Loucy (cell line): ENCODE measurements at regions not wholly inside any gene's neighbourhood (a gene's known extent, or its start where the extent isn't known, plus 50 kb on each side); places are given as distances from the start of the nearest gene placed in this dataset.
"Not testable (repeated sequence)": the region's sequence is repeated elsewhere in the genome, so short reads cannot be mapped to it uniquely, and the experiment has no call there.

Source experiments
- H2AFZ ChIP-seq: fragments of 200-600 bp; sonication (generic); 2 replicates; pipeline ENCODE4 v1.6.0; 2016; ENCODE audit warnings: antibody characterized with exemption, mild to moderate bottlenecking, low read length, moderate library complexity
- H3F3A ChIP-seq: fragments of 200-600 bp; 2 replicates; pipeline ENCODE4 v1.6.0; 2016; ENCODE audit warnings: antibody characterized with exemption, low read depth, mild to moderate bottlenecking
- H3K27me3 ChIP-seq: fragments of 200-600 bp; sonication (generic); 2 replicates; pipeline ENCODE4 v1.6.1; 2014; ENCODE audit warnings: low read length, mild to moderate bottlenecking; ENCODE audit not compliant: insufficient read depth, poor library complexity, severe bottlenecking
- H3K36me3 ChIP-seq: fragments of 200-600 bp; sonication (generic); 2 replicates; pipeline ENCODE4 v1.6.1; 2016; ENCODE audit warnings: low read length; ENCODE audit not compliant: insufficient read depth
- H3K4me1 ChIP-seq: fragments of 200-600 bp; sonication (generic); 2 replicates; pipeline ENCODE4 v1.5.1; 2014; ENCODE audit warnings: low read length, mild to moderate bottlenecking; ENCODE audit not compliant: insufficient read depth, poor library complexity, severe bottlenecking
- H3K4me2 ChIP-seq: fragments of 200-600 bp; sonication (generic); 2 replicates; pipeline ENCODE4 v1.6.0; 2014; ENCODE audit warnings: antibody characterized with exemption, low read length, low read depth, mild to moderate bottlenecking; ENCODE audit not compliant: poor library complexity, severe bottlenecking
- H3K4me3 ChIP-seq: fragments of 200-600 bp; sonication (generic); 2 replicates; pipeline ENCODE4 v1.5.1; 2014; ENCODE audit warnings: low read length, mild to moderate bottlenecking, mixed read lengths; ENCODE audit not compliant: poor library complexity, severe bottlenecking
- H3K79me2 ChIP-seq: fragments of 200-600 bp; sonication (generic); 2 replicates; pipeline ENCODE4 v1.6.1; 2014; ENCODE audit warnings: low read length; ENCODE audit not compliant: insufficient read depth
- H3K9ac ChIP-seq: fragments of 200-600 bp; sonication (generic); 2 replicates; pipeline ENCODE4 v1.6.0; 2014; ENCODE audit warnings: mild to moderate bottlenecking, low read depth, low read length, moderate library complexity; ENCODE audit not compliant: poor library complexity, severe bottlenecking
- H3K9me2 ChIP-seq: fragments of 200-600 bp; sonication (generic); replicated peaks from 2 replicates; pipeline ENCODE4 v1.6.1; 2016; ENCODE audit warnings: low read depth, low read length, mixed read lengths
- H3K9me3 ChIP-seq: fragments of 200-600 bp; sonication (generic); 2 replicates; pipeline ENCODE4 v1.6.1; 2014; ENCODE audit warnings: mild to moderate bottlenecking, antibody characterized with exemption, low read length, low read depth; ENCODE audit not compliant: insufficient read depth
- H4K20me1 ChIP-seq: fragments of 200-600 bp; sonication (generic); 2 replicates; pipeline ENCODE4 v1.6.0; 2014; ENCODE audit warnings: antibody characterized with exemption, low read length, mild to moderate bottlenecking; ENCODE audit not compliant: insufficient read depth, poor library complexity, severe bottlenecking
- EZH2phosphoT487 ChIP-seq: fragments of 200-600 bp; IDR thresholded peaks from 2 replicates; pipeline ENCODE4 v1.6.1; 2018; ENCODE audit warnings: antibody characterized with exemption, mild to moderate bottlenecking, moderate library complexity, borderline replicate concordance
- TF ChIP-seq, protein P1 (sequence below): fragments of 200-600 bp; sonication (generic); conservative IDR thresholded peaks from 2 replicates; pipeline ENCODE4 v1.5.1; 2014; ENCODE audit warnings: mild to moderate bottlenecking, antibody characterized with exemption, low read length

DNA sequence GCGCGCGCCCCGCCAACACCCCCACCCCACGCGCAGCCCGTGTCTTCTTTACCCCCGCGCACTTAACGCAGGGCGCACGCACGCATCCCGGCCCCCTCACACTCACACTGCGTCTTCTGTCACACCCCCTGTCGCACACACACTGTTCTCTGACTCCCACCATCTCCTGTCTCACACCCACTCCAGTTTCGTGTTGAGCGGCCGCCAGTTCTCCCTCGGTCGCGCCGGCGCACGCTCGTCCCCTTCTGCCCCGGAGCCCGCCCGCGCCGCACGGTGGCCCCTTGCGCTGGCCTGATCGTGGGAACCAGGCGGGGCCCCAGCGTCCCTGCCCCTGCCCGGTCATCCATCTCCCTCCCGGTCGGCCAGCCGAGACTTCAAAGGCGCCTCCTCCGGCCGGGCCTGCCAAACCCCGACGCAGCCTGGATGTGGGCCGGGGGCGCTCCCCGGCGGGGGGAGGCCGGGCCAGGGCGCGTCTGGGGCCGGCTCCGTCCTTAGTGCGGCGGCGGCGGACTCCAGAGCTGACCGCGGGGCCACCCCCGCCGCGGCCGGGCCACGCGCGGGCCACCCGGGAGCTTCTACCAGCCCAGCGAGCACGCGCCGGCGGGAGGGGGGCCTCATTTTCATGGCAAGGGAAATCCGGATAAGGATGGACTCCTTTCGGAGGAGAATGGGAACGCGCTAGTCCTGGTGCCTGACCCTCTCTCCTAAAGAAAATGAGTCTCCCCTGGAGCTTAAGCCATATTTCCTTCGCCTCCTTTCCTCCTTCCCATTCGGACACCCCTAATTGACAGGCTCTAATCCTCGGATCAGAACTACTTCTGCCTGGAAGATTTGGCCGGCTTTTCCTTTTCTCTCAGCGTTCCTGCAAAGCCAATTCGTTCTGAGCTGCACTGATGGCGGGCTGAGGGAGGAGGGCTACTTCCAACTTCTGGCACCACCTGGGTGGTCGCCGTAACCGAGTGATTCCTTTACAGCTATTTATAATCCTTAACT, 82.0 kb upstream of the HMGA2 start:
- TF ChIP-seq, protein P1, sequence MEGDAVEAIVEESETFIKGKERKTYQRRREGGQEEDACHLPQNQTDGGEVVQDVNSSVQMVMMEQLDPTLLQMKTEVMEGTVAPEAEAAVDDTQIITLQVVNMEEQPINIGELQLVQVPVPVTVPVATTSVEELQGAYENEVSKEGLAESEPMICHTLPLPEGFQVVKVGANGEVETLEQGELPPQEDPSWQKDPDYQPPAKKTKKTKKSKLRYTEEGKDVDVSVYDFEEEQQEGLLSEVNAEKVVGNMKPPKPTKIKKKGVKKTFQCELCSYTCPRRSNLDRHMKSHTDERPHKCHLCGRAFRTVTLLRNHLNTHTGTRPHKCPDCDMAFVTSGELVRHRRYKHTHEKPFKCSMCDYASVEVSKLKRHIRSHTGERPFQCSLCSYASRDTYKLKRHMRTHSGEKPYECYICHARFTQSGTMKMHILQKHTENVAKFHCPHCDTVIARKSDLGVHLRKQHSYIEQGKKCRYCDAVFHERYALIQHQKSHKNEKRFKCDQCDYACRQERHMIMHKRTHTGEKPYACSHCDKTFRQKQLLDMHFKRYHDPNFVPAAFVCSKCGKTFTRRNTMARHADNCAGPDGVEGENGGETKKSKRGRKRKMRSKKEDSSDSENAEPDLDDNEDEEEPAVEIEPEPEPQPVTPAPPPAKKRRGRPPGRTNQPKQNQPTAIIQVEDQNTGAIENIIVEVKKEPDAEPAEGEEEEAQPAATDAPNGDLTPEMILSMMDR, result no peak
- TF ChIP-seq EZH2phosphoT487, result no peak
- H3K27me3 ChIP-seq, result no peaks in the 10 kb centered on the region
- no peak overlapping the region for H3K4me2 ChIP-seq
- H3K9me3 ChIP-seq, result no peaks in the 10 kb centered on the region
- H3K9me2 ChIP-seq, result no peaks in the 10 kb centered on the region
- H2AFZ ChIP-seq, result no peak overlapping the region
- no peaks in the 10 kb centered on the region for H4K20me1 ChIP-seq
- no peaks in the 10 kb centered on the region for H3F3A ChIP-seq
- no peaks in the 10 kb centered on the region for H3K4me1 ChIP-seq
- H3K9ac ChIP-seq, result no peak overlapping the region
- no peaks in the 10 kb centered on the region for H3K79me2 ChIP-seq
- H3K36me3 ChIP-seq, result no peaks in the 10 kb centered on the region
- H3K4me3 ChIP-seq, result no peak overlapping the region

DNA sequence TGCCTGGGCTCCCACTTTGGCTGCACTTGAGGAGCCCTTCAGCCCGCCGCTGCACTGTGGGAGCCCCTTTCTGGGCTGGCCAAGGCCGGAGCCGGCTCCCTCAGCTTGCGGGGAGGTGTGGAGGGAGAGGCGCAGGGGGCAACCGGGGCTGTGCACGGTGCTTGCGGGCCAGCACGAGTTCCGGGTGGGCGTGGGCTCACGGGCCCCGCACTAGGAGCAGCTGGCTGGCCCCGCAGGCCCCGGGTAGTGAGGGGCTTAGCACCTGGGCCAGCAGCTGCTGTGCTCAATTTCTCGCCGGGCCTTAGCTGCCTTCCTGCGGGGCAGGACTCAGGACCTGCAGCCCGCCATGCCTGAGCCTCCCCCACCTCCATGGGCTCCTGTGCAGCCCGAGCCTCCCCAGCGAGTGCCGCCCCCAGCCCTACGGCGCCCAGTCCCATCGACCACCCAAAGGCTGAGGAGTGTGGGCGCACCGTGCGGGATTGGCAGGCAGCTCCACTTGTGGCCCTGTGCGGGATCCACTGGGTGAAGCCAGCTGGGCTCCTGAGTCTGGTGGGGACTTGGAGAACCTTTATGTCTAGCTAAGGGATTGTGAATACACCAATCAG, 79.9 kb upstream of the HMGA2 start:
- not testable (repeated sequence) for H2AFZ ChIP-seq, H3K27me3 ChIP-seq, H3K36me3 ChIP-seq, H3K79me2 ChIP-seq, H3K4me2 ChIP-seq, H3K4me3 ChIP-seq, H3K9me3 ChIP-seq, H4K20me1 ChIP-seq, H3K9me2 ChIP-seq, H3K4me1 ChIP-seq, H3F3A ChIP-seq, H3K9ac ChIP-seq

DNA sequence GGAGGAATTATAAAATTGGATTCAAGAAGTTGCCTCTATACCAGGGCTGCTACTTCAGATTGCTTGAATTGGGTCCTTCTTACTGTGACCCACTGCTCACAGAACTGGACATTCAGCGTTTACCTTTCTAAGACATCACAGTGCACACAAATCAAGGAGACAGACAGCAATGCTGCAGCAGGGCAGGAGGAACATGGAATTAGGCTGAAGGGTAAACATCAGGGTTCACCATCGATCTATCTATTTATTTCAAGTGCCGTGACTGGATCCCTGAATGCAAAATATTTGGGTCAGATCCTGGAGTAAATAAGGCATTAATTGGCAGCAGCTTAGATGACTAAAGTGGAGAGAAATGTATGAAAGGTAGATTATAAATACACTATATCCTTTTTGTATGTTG, 76.9 kb upstream of the HMGA2 start:
- no peaks in the 10 kb centered on the region for H3K27me3 ChIP-seq
- H3K4me2 ChIP-seq, result no peak overlapping the region
- H3K4me3 ChIP-seq, result no peak overlapping the region
- H3K9me3 ChIP-seq, result no peaks in the 10 kb centered on the region
- no peaks in the 10 kb centered on the region for H3K36me3 ChIP-seq
- no peaks in the 10 kb centered on the region for H3K4me1 ChIP-seq
- H3K79me2 ChIP-seq, result no peaks in the 10 kb centered on the region
- no peak overlapping the region for H3K9ac ChIP-seq
- H4K20me1 ChIP-seq, result no peaks in the 10 kb centered on the region
- H2AFZ ChIP-seq, result no peak overlapping the region
- no peaks in the 10 kb centered on the region for H3F3A ChIP-seq
- no peaks in the 10 kb centered on the region for H3K9me2 ChIP-seq
- TF ChIP-seq, protein P1, result no peak
- no peak for TF ChIP-seq EZH2phosphoT487
